Hepatocyte (in vitro differentiated cells): ENCODE measurements at regions not wholly inside any gene's neighbourhood (a gene's known extent, or its start where the extent isn't known, plus 50 kb on each side); places are given as distances from the start of the nearest gene placed in this dataset.

Experiments used
- EZH2 ChIP-seq: fragments of 200-600 bp; sonication (generic); IDR thresholded peaks from 2 replicates; pipeline ENCODE4 v1.6.1; 2016; ENCODE audit warnings: antibody characterized with exemption, mild to moderate bottlenecking, borderline replicate concordance
- TF ChIP-seq, protein P1 (sequence below): fragments of 200-600 bp; sonication (generic); IDR thresholded peaks from 2 replicates; pipeline ENCODE4 v1.5.1; 2016; ENCODE audit warnings: antibody characterized with exemption, mild to moderate bottlenecking; ENCODE audit not compliant: poor library complexity

DNA sequence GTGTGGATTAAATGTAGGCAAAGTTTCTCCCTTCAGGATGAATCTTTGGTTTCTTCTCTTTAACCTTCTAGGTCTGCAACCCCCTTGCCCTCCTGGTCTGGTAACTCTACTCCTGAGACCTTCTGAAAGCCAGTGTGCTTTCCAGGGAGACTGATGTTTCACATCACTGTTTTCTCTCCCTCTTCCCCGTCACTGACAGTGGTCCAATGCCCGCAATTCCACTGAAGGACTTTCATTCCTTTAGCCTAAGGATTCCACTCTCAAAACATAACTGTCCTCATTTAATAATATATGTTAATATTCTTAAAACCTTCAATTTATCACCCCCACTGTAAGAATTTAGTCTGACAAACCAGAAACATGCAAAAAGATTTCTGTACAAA lies 101.5 kb upstream of the CPNE4 start:
- TF ChIP-seq EZH2: no peak
- TF ChIP-seq, protein P1, sequence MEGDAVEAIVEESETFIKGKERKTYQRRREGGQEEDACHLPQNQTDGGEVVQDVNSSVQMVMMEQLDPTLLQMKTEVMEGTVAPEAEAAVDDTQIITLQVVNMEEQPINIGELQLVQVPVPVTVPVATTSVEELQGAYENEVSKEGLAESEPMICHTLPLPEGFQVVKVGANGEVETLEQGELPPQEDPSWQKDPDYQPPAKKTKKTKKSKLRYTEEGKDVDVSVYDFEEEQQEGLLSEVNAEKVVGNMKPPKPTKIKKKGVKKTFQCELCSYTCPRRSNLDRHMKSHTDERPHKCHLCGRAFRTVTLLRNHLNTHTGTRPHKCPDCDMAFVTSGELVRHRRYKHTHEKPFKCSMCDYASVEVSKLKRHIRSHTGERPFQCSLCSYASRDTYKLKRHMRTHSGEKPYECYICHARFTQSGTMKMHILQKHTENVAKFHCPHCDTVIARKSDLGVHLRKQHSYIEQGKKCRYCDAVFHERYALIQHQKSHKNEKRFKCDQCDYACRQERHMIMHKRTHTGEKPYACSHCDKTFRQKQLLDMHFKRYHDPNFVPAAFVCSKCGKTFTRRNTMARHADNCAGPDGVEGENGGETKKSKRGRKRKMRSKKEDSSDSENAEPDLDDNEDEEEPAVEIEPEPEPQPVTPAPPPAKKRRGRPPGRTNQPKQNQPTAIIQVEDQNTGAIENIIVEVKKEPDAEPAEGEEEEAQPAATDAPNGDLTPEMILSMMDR: no peak
